H1 (cell line): ENCODE measurements at regions not wholly inside any gene's neighbourhood (a gene's known extent, or its start where the extent isn't known, plus 50 kb on each side); places are given as distances from the start of the nearest gene placed in this dataset.

Source experiments
- CTCF ChIA-PET: fragments of 300-600 bp; sonication (Branson Sonifier 250); formaldehyde crosslinking; loops from one replicate; lab custom pipeline; 2021; ENCODE audit not compliant: partially characterized antibody; lab: Charles Lee
- POLR2A ChIA-PET: fragments of 300-600 bp; sonication (Branson Sonifier 250); formaldehyde crosslinking; loops from one replicate; lab custom pipeline; 2021; ENCODE audit warnings: inconsistent platforms; ENCODE audit not compliant: partially characterized antibody; lab: Charles Lee
- DNase-seq, 2 experiments: peaks; one replicate each; pipeline versions ENCODE4 v3.0.0 to v3.0.0-alpha.2; 2010 to 2022; ENCODE audit warnings: low spot score in 2 of 2, low read depth in 1 of 2, mixed read lengths in 1 of 2
- FAIRE-seq: peaks from 2 replicates; lab custom pipeline; 2011; peaks lifted over from hg19 to GRCh38; lab: Jason Lieb, UNC
- H2AFZ ChIP-seq: 2 replicates; pipeline ENCODE4 v1.8.1; 2012; ENCODE audit warnings: low read length, inconsistent platforms
- H2AK5ac ChIP-seq: 2 replicates; pipeline ENCODE4 v1.6.1; 2013; ENCODE audit warnings: low read depth, low read length
- H2BK120ac ChIP-seq: replicated peaks from 2 replicates; pipeline ENCODE3; 2013; ENCODE audit warnings: low read depth, low read length, inconsistent platforms
- H2BK12ac ChIP-seq: 2 replicates; pipeline ENCODE4 v1.6.1; 2013; ENCODE audit warnings: low read depth, low read length
- H2BK15ac ChIP-seq: 2 replicates; pipeline ENCODE4 v1.6.1; 2013; ENCODE audit warnings: low read length
- H2BK20ac ChIP-seq: 2 replicates; pipeline ENCODE4 v1.6.1; 2013; ENCODE audit warnings: low read length
- H2BK5ac ChIP-seq: 2 replicates; pipeline ENCODE4 v1.6.1; 2013; ENCODE audit warnings: low read depth, low read length
- H3K14ac ChIP-seq: 2 replicates; pipeline ENCODE4 v1.6.1; 2013; ENCODE audit warnings: inconsistent platforms; ENCODE audit not compliant: insufficient read length
- H3K18ac ChIP-seq: 2 replicates; pipeline ENCODE4 v1.6.1; 2013; ENCODE audit warnings: low read length; ENCODE audit errors: extremely low read depth
- H3K23ac ChIP-seq: 2 replicates; pipeline ENCODE4 v1.6.1; 2013; ENCODE audit warnings: inconsistent platforms; ENCODE audit not compliant: insufficient read length
- H3K23me2 ChIP-seq: 2 replicates; pipeline ENCODE4 v1.6.1; 2013; ENCODE audit warnings: low read depth, low read length
- H3K27ac ChIP-seq: 2 replicates; pipeline ENCODE4 v1.6.1; 2011; ENCODE audit warnings: low read depth, low read length, inconsistent platforms
- H3K27me3 ChIP-seq, 4 experiments: replicated peaks in 1 of 4; 1 replicate in 1 of 4; 2 replicates in 3 of 4; pipeline versions ENCODE4 v1.6.1 to v1.8.1; 2011 to 2013; ENCODE audit warnings: low read length in 3 of 4, mild to moderate bottlenecking in 3 of 4, inconsistent platforms in 2 of 4, mixed read lengths in 2 of 4, moderate library complexity in 1 of 4; ENCODE audit not compliant: control insufficient read depth in 3 of 4, insufficient read depth in 3 of 4; ENCODE audit errors: extremely low read depth in 1 of 4
- H3K36me3 ChIP-seq, 4 experiments: 2 replicates each; pipeline versions ENCODE4 v1.6.1 to v1.8.1; 2011 to 2013; ENCODE audit warnings: mild to moderate bottlenecking in 4 of 4, low read length in 3 of 4, moderate library complexity in 2 of 4, control low read depth in 1 of 4, inconsistent platforms in 1 of 4; ENCODE audit not compliant: insufficient read depth in 4 of 4, control insufficient read depth in 2 of 4
- H3K4ac ChIP-seq: replicated peaks from 2 replicates; pipeline ENCODE3; 2013; ENCODE audit warnings: low read length, low read depth, mixed read lengths, inconsistent platforms; ENCODE audit not compliant: insufficient read length
- H3K4me1 ChIP-seq, 4 experiments: replicated peaks in 1 of 4; 1 replicate in 1 of 4; 2 replicates in 3 of 4; pipeline versions ENCODE4 v1.6.1 to v1.8.1; 2011 to 2013; ENCODE audit warnings: low read length in 3 of 4, inconsistent platforms in 2 of 4, mixed read lengths in 1 of 4; ENCODE audit not compliant: insufficient read depth in 4 of 4, control insufficient read depth in 3 of 4
- H3K4me2 ChIP-seq, 2 experiments: 2 replicates each; pipeline versions ENCODE4 v1.6.1 to v1.8.1; 2011 to 2013; ENCODE audit warnings: low read depth in 2 of 2, low read length in 2 of 2, control low read depth in 1 of 2, inconsistent platforms in 1 of 2, mild to moderate bottlenecking in 1 of 2; ENCODE audit not compliant: insufficient read depth in 1 of 2
- H3K4me3 ChIP-seq, 4 experiments: fragments of 200-600, 300-600 bp in 1 of 4; sonication (generic), shearing (Covaris generic), sonication (Bioruptor Twin) in 1 of 4; 2 replicates each; pipeline versions ENCODE4 v1.5.1 to v1.8.1; 2011 to 2016; ENCODE audit warnings: low read length in 4 of 4, low read depth in 3 of 4, control low read depth in 2 of 4, inconsistent platforms in 2 of 4, mild to moderate bottlenecking in 2 of 4, mixed read lengths in 1 of 4, moderate library complexity in 1 of 4; ENCODE audit not compliant: insufficient read depth in 2 of 4; ENCODE audit errors: extremely low read depth in 1 of 4
- H3K56ac ChIP-seq: replicated peaks from 2 replicates; pipeline ENCODE3; 2013; ENCODE audit warnings: low read depth, mild to moderate bottlenecking, mixed read lengths, low read length, inconsistent platforms; ENCODE audit not compliant: insufficient read length
- H3K79me1 ChIP-seq: 2 replicates; pipeline ENCODE4 v1.6.1; 2013; ENCODE audit warnings: low read depth, low read length, control low read depth
- H3K79me2 ChIP-seq, 2 experiments: 2 replicates each; pipeline versions ENCODE4 v1.6.1 to v1.8.1; 2012 to 2013; ENCODE audit warnings: low read length in 2 of 2, mild to moderate bottlenecking in 2 of 2, inconsistent platforms in 1 of 2; ENCODE audit not compliant: insufficient read depth in 2 of 2, control insufficient read depth in 1 of 2
- H3K9ac ChIP-seq, 4 experiments: replicated peaks in 1 of 4; 1 replicate in 1 of 4; 2 replicates in 3 of 4; pipeline versions ENCODE4 v1.6.1 to v1.8.1; 2011 to 2013; ENCODE audit warnings: low read depth in 3 of 4, low read length in 3 of 4, control low read depth in 2 of 4, mild to moderate bottlenecking in 2 of 4, moderate library complexity in 2 of 4, inconsistent platforms in 1 of 4; ENCODE audit errors: extremely low read depth in 1 of 4
- H3K9me3 ChIP-seq, 2 experiments: 2 replicates each; pipeline versions ENCODE4 v1.6.1 to v1.8.1; 2012 to 2013; ENCODE audit warnings: mild to moderate bottlenecking in 2 of 2, moderate library complexity in 2 of 2, control low read depth in 1 of 2, inconsistent platforms in 1 of 2, low read depth in 1 of 2, low read length in 1 of 2, mixed read lengths in 1 of 2; ENCODE audit not compliant: insufficient read depth in 2 of 2
- H4K20me1 ChIP-seq, 2 experiments: replicated peaks in 1 of 2; 2 replicates each; pipeline versions ENCODE3 to v1.8.1; 2011 to 2013; ENCODE audit warnings: inconsistent platforms in 2 of 2, low read length in 2 of 2, mild to moderate bottlenecking in 1 of 2; ENCODE audit not compliant: insufficient read depth in 2 of 2, control insufficient read depth in 1 of 2
- H4K5ac ChIP-seq: 2 replicates; pipeline ENCODE4 v1.6.1; 2013; ENCODE audit warnings: low read length, low read depth, mixed read lengths, inconsistent platforms; ENCODE audit not compliant: insufficient read length
- H4K8ac ChIP-seq: 2 replicates; pipeline ENCODE4 v1.8.0; 2013; ENCODE audit warnings: mild to moderate bottlenecking, moderate library complexity, low read length, inconsistent platforms; ENCODE audit not compliant: insufficient read depth; ENCODE audit errors: extremely low read depth
- H4K91ac ChIP-seq: replicated peaks from 2 replicates; pipeline ENCODE3; 2013; ENCODE audit warnings: low read length, mixed read lengths, inconsistent platforms; ENCODE audit not compliant: insufficient read length
- CBX5 ChIP-seq: fragments of 300-800, 300-1000 bp; sonication (generic); IDR thresholded peaks from 2 replicates; pipeline ENCODE4 v1.7.1; 2016; ENCODE audit warnings: antibody characterized with exemption, low read length, low read depth
- CHD1 ChIP-seq: IDR thresholded peaks from 2 replicates; pipeline ENCODE4 v1.6.1; 2012; ENCODE audit warnings: low read depth, low read length, improper control_type of control experiment
- FOSL1 ChIP-seq: IDR thresholded peaks from 2 replicates; pipeline ENCODE4 v1.6.1; 2011; ENCODE audit warnings: mild to moderate bottlenecking, low read depth, low read length, moderate library complexity; ENCODE audit not compliant: insufficient read depth
- HDAC2 ChIP-seq, 2 experiments: fragments of 300-600 bp in 1 of 2; sonication (generic) in 1 of 2; IDR thresholded peaks; 2 replicates each; pipeline ENCODE4 v1.6.1; 2011 to 2012; ENCODE audit warnings: low read depth in 2 of 2, low read length in 2 of 2, mild to moderate bottlenecking in 2 of 2, moderate library complexity in 2 of 2, borderline replicate concordance in 1 of 2, inconsistent platforms in 1 of 2
- KDM4A ChIP-seq: IDR thresholded peaks from one replicate; pipeline ENCODE4 v1.7.1; 2012; ENCODE audit warnings: low read depth, mild to moderate bottlenecking, moderate library complexity, low read length, inconsistent platforms; ENCODE audit not compliant: severe bottlenecking
- NRF1 ChIP-seq: IDR thresholded peaks from 2 replicates; pipeline ENCODE4 v1.6.1; 2011; ENCODE audit warnings: mild to moderate bottlenecking, low read depth, low read length, improper control_type of control experiment
- RFX5 ChIP-seq: IDR thresholded peaks from 2 replicates; pipeline ENCODE4 v1.6.1; 2011; ENCODE audit warnings: low read depth, low read length, improper control_type of control experiment, borderline replicate concordance
- TBP ChIP-seq: IDR thresholded peaks from 2 replicates; pipeline ENCODE4 v1.6.1; 2011; ENCODE audit warnings: low read depth, low read length, improper control_type of control experiment
- WGBS, 2 experiments: shearing (Covaris generic) in 1 of 2; methylation state at CpG; one replicate each; pipeline versions ENCODE4 v1.1.6 to v1.1.7; 2013 to 2015; ENCODE audit warnings: low lambda C conversion rate in 2 of 2, mixed read lengths in 2 of 2, inconsistent platforms in 1 of 2, low coverage in 1 of 2, missing lambda C conversion rate in 1 of 2; ENCODE audit not compliant: insufficient replicate concordance in 2 of 2, insufficient coverage in 1 of 2, insufficient read length in 1 of 2; ENCODE audit errors: extremely low coverage in 1 of 2, missing lambda C conversion rate in 1 of 2; 5-methylcytosine and 5-hydroxymethylcytosine counted together

DNA sequence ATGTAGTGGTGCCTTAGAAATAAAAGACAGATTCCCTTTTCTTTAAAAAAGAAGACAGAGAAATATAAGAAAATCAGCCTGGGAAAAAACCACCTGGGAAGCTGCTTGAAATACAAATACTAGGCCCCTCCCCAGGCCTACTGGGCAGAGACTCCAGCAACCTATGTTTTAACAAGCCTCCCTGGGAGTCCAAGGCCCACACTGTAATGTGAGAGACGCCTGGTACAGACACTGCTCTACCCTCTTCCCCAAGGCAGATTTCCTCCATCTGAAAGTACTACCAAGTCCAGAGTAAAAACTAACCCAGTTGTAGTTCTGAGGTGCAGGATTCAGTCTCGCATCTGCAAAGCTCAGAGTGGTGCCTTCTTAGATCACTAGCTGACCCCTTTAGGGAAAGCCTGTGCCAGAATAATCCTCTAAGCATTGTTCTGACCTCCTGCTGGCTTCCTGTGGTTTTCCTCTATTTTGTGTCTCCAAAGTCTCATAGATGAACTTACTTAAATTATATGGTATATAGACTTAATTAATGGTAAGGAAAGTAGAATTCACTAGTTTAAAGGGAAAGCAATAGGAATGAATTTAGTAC is 270.2 kb upstream of the SLC35B3 start:
- ChIA-PET CTCF (interaction anchor here (0.9 to 1.5 kb wide), 3 partner anchors 10 to 575 kb away, joined by 3 to 4 read pairs (median 4); no protein-coding TSS in a partner anchor), POLR2A (no interaction called here)
- no peak overlapping the region for H2AFZ ChIP-seq
- WGBS, 2 experiments: 72% methylated on average over 2 of the region's 2 CpGs; no CpG with 5 or more reads in 1 of the 2 experiments
- H3K56ac ChIP-seq: no peak overlapping the region
- no peaks in the 10 kb centered on the region for H3K36me3 ChIP-seq
- no peaks in the 10 kb centered on the region for H4K20me1 ChIP-seq
- H3K4me2 ChIP-seq: no peak overlapping the region; a peak in 1 of 4 replicates
- H3K9me3 ChIP-seq: no peaks in the 10 kb centered on the region
- H3K79me1 ChIP-seq: no peaks in the 10 kb centered on the region
- H4K91ac ChIP-seq: no peak overlapping the region
- H2BK15ac ChIP-seq: no peak overlapping the region
- H2BK5ac ChIP-seq: no peak overlapping the region
- no peak overlapping the region for H3K23ac ChIP-seq
- no peak overlapping the region for H2BK12ac ChIP-seq
- H4K8ac ChIP-seq: no peak overlapping the region
- no peak overlapping the region for H3K27ac ChIP-seq
- H3K4me1 ChIP-seq: peaks cover 0 to 3% (median 1%) of the 10 kb centered on the region in 4 experiments; a peak in 2 of 7 replicates
- H2BK20ac ChIP-seq: no peak overlapping the region
- H3K4me3 ChIP-seq: no peak overlapping the region
- DNase-seq (no peak), FAIRE-seq (no peak)
- no peak overlapping the region for H2AK5ac ChIP-seq
- H3K9ac ChIP-seq: no peak overlapping the region
- TF ChIP-seq CHD1: no peak
- no peak for TF ChIP-seq HDAC2 (IDR thresholded peaks at IDR 0.05; ENCODE audit: borderline replicate concordance in 1 of 2, low read depth in 2 of 2, low read length in 2 of 2)
- TF ChIP-seq RFX5: no peak
- TF ChIP-seq KDM4A: no peak
- TF ChIP-seq NRF1: no peak
- TF ChIP-seq CBX5: no peak
- TF ChIP-seq FOSL1: no peak
- no peak for TF ChIP-seq TBP
- H3K4ac ChIP-seq: no peak overlapping the region
- H2BK120ac ChIP-seq: no peak overlapping the region
- H3K27me3 ChIP-seq: no peaks in the 10 kb centered on the region
- no peak overlapping the region for H3K18ac ChIP-seq
- no peak overlapping the region for H4K5ac ChIP-seq
- no peak overlapping the region for H3K14ac ChIP-seq
- H3K23me2 ChIP-seq: no peaks in the 10 kb centered on the region
- H3K79me2 ChIP-seq: no peaks in the 10 kb centered on the region
